ENCODE measurements at regions not wholly inside any gene's neighbourhood (a gene's known extent, or its start where the extent isn't known, plus 50 kb on each side); places are given as distances from the start of the nearest gene placed in this dataset.
"Not testable (repeated sequence)": the region's sequence is repeated elsewhere in the genome, so short reads cannot be mapped to it uniquely, and the experiment has no call there.

DNA sequence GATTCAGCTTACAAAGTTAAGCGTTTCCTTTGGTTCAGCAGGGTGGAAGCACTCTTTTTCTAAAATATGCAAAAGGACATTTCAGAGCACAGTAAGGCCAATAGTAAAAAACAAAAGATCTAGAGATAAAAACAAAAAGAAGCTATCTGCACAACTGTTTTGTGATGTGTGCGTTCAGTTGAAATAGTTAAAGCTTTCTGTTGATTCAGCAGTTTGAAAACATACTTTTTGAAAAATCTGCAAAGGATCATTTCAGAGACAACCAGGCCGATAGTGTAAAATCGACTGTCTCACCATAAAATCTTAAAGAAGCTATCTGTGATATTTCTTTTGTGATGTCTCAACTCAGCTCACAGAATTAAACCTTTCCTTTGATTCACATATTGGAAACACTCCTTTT lies 300.0 kb upstream of the ALG10B start:
- DNase-seq (no peak), ATAC-seq (ENCODE audit: poor library complexity) (no peak)
- intact Hi-C loops (cut with DNase I), result no loop called here

DNA sequence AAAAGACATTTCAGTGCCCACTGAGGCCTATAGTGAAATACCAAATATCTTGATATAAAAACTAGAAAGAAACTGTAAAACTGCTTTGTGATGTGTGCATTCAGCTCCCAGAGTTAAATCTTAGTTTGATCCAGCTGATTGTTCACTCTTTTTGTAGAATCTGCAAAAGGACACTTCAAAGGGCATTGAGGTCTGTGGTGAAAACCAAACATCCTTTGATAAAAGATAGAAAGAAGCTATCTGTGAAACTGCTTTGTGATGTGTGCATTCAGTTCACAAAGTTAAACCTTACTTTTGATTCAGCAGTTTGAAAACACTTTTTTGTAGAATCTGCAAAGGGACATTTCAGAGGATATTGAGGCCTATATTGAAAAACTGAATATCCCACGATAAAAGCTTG lies 290.7 kb upstream of the ALG10B start:
- intact Hi-C loops (cut with DNase I), result no loop called here
- DNase-seq, result no peak
- ATAC-seq (ENCODE audit: poor library complexity), result no peak

DNA sequence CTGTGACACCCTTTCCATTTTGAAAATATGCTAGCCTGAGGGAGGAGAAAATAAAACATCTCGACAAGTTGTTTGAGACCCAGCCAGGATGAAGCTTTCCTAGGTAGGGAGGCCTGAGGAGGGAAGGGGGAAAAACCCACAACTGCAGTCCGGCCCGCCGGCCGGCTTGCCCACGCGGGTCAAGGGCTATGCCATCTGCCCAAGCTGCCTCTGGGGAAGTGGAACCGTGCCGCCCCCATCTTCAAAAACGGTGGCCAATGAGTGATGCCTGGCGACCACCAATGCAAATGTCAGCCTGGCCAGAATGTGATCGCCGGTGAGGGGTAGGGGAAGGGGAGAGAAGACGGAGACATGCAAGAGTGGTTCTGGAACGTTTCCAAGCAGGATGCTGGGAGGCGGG lies 263.5 kb upstream of the ALG10B start:
- intact Hi-C loops (cut with DNase I), result no loop called here
- ATAC-seq (ENCODE audit: poor library complexity), result no peak
- DNase-seq, result no peak

DNA sequence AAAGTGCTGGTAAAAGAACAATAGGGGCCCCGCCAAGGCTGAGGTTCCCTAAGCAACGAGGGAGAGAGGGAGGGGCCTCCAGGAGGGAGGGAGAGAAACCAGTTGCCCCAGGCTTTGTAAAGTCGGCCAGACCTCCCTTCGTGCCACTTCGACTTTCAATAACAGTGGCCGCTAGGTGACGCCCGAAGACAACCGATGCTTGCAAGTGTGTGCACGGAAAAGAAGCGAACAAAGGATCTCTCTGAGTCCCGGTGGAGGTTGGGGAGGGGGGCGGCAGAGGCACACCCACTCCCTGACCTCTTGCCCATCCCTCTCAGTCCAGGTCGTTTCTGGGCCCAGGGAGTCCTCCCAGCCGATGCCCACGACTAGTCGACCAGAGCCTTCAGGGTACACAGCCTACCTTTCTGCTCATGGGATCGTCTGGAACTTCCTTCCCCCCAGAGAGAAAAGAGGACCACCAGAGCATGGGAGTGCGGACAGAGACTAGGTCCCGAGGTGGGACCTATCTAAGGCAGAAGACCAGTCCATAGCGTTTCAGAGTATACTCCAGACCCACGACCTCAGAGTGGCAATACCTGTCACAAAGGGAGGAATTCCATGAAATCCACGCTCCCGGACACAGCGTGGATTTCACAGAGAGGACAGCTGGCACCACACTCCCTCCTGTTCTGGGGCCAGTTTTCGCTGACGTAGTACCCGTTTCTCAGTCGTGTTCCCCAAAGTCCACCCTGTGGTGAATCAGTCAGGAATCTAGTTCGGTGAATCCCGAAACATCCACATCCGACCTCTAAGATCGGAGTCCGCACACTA lies 262.7 kb upstream of the ALG10B start:
- DNase-seq (no peak), ATAC-seq (ENCODE audit: poor library complexity) (no peak)
- intact Hi-C loops (cut with DNase I), result no loop called here

DNA sequence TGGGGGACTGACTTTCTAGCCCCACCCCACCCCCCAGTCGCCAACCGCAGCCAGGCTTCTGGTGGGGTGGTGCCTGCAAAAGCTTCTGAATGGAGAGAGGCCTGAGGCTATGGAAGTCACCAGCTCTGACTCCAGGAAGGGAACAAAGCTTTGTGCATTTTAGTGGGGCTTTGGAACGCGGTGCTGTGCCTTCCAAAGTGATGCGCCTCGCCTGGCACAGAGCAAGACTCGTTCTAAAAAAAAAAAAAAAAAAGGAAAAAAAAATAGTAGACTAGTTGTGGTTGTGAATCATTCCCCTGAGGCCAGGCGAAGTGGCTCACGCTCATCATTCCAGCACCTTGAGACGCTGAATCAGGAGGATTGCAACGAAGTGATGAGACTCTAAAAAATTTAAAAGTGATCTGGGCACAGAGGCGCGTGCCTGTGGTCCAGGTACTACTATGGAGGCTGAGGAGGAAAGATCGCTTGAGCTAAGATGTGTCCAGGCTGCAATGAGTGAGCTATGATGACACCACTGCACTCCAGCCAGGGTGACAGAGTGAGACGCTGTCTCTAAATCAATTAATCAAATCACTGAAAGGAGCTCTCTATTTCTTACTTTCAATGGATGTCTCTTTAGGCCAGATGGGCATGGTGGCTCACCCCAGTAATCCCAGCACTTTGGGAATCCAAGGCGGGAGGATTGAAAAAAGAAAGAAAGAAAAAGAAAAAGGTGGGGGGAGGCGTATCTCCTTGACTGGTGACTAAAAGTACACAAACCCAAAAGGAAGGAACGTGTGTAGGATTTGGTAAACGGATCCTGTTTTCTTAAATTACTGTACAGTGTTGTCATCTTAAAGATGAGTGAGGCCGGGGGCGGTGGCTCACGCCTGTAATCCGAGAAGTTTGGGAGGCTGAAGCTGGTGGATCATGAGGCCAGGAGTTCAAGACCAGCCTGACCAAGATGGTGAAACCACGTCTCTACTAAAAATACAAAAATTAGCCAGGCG lies 259.6 kb upstream of the ALG10B start:
- DNase-seq (no peak), ATAC-seq (ENCODE audit: poor library complexity) (no peak)
- intact Hi-C loops (cut with DNase I), result no loop called here

DNA sequence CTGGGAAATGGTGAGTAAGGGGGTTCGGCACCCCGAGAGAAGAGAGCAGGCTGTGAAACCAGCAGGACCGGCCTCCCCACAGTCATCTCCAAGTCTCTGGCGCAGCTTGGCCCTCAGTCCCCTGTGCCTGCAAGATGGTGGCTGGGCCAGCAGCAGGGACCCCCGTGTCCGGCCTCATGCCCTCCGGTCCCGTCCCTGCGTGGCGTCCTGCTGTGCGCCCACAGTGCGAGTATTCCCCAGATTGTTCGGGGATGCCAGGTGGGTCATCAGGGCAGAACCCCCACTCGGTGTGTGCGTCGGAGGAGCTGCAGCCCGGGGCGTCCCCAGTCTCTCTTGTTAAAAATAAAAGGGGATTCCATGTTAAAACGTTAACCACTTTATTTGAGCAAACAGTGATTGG lies 216.9 kb upstream of the ALG10B start:
- intact Hi-C loops (cut with DNase I), result no loop called here
- ATAC-seq (ENCODE audit: poor library complexity) (no peak), DNase-seq (no peak)

DNA sequence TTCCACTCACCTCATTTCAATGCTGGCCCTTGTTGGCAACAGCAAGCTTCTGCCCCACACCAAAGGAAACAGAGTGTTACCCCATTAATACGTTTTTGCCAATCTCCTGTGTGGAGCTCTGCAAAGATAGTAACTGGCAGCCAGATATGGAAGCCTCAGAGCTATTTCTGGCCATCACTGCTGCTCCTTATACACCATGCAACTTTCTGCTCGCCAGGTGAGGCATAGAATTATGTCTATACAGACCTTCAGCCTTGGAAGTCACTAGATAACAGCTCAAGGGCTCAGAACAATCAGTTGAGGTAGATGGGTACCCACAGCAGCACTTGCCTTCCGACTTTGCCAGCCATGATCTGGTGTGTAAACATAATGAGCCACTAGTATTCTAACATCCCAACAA lies 214.8 kb upstream of the ALG10B start:
- intact Hi-C loops (cut with DNase I), result no loop called here
- DNase-seq, result no peak

DNA sequence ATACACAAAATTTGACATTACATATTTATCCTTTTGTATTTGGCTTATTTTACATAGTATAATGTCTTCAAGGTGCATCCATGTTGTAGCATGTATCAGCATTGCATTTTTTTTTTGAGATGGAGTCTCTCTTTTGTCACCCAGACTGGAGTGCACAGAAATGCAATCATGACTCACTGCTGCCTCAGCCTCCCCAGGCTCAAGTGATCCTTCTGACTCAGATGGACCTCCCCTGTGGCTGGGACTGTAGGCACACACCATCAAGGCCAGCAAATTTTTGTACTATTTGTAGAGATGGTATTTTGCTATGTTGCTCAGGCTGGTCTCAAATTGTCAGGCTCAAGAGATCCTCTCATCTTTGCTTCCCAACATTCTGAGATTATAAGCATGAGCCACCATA lies 214.4 kb upstream of the ALG10B start:
- intact Hi-C loops (cut with DNase I), result no loop called here
- DNase-seq (no peak), ATAC-seq (ENCODE audit: poor library complexity) (no peak)

More for the DNA sequence above, 214.8 kb upstream of the ALG10B start:
- ATAC-seq (ENCODE audit: poor library complexity), result no peak

DNA sequence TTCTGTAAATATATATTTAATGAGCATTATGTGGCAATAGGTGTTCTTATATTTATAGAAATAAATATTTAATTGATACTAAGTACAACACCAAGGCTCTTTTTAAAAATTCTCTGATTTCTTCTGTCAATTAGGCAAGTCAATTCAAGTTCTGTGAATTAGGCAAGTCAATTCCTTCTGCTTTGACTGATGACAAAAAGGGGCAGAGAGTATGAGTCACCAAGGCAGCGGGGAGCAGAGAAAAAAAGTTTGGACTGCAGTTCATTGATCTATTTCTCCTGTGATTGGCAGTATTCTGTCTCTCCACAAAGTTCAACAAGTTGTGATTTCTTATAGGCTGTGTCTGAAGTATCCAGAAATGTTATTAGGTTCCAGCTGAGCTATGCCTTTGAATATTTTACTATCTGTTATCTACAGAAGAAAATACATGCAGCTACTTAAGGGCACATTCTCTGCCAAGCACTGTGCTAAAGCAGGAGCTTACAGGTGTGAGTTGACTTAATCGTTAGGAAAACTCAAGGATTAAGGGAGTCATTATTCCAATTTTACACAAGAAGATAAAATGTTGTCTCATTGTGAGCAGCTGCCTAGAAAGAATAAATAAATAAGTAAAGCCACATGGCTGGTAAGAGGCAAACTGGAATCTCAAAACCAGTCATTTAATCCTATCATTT lies 206.4 kb upstream of the ALG10B start:
- intact Hi-C loops (cut with DNase I), result no loop called here
- ATAC-seq (ENCODE audit: poor library complexity), result no peak
- DNase-seq, result no peak

DNA sequence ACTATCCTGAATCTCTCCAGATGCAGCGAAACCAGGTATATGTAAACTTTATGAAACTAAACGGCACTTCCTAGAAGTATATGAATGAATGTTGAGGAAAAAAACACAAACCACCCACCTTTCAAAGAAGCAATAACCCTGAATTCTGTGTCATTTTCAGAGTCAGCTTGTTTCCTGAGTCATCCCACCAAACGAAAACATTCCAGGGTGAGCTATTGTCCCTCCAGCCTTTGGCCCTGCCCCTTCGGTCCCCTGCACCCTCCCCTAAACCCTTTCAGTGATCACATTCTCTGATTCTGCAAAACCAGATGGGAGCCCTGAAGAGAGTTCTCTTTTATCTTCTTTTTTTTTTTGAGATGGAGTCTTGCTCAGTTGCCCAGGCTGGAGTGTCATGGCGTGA lies 202.6 kb upstream of the ALG10B start:
- ATAC-seq (ENCODE audit: poor library complexity) (no peak), DNase-seq (no peak)
- intact Hi-C loops (cut with DNase I), result no loop called here

DNA sequence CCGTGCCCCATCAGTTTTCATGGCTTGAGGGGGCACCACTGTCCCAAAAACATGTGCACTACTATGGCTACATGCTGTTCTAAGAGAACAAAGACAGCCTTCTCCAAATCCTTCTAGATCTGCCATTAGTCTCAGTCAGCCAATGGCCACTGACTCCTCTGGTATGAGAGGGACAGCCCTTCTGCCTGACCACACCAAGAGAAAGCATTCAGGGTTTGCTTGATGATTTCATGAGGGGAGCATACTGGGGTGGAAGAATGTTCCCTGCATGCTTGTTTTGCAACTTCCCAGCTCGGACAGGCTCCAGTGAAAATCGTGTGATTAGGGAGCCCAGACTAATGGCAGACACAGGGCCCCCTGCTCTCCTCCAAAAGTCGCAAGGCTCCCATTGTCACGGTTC lies 199.6 kb upstream of the ALG10B start:
- DNase-seq, result no peak

DNA sequence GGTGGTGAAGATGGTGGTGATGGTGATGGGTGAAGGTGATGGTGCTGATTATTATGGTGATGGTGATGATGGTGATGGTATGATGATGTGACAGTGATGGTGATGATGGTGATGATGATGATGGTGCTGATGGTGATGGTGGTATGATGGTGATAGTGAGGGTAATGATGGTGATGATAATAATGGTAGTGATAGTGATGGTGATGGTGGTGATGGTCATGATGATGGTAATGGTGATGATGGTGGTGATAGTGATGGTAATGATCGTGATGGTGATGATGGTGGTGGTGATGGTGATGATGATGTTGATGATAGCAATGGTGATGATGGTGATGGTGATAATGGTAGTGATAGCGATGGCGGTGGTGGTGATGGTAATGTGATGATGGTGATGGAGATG lies 197.9 kb upstream of the ALG10B start:
- intact Hi-C loops (cut with DNase I), result no loop called here
- DNase-seq (no peak), ATAC-seq (ENCODE audit: poor library complexity) (no peak)

More for the DNA sequence above, 199.6 kb upstream of the ALG10B start:
- intact Hi-C loops (cut with DNase I), result no loop called here
- no peak for ATAC-seq (ENCODE audit: poor library complexity)

DNA sequence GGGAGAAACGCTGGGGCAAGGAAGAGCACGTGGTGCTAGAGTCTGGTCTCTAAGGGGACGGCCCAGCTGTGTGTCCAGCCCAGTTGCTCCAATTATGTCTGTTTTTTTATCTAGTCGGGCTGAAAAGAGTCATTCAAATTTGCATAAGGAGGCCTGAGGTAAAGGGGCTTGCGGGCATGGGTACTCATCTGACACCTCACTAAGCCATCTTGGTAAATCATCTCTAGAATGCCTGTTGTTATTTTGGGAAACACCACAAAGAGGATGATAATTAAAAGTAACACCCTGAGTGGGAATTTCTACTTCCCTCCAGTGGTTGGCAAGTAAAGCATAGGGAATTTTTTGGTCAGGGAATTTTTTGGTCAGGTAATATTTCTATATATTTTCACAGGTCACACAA lies 196.1 kb upstream of the ALG10B start:
- ATAC-seq (ENCODE audit: poor library complexity) (no peak), DNase-seq (no peak)
- intact Hi-C loops (cut with DNase I), result no loop called here

DNA sequence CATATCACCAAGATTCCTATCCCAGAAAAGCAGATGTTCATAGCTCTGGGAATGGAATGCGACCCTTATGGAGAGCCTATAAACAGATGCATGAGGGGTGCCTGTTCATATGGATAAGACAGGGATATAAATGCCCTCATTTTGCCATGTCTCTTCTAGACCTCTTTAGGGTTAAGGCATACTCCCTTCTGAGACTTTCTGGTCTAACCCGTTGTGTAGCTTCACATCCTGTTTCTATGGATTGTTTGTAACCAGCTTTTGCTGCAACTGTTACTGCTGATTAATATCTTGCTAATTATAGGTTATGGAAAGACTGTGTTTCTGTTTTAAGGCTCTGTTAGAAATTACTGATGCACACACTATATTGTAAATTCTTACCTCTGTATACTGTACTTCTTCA lies 193.5 kb upstream of the ALG10B start:
- DNase-seq; ATAC-seq (ENCODE audit: poor library complexity); intact Hi-C loops (cut with DNase I): not testable (repeated sequence)

DNA sequence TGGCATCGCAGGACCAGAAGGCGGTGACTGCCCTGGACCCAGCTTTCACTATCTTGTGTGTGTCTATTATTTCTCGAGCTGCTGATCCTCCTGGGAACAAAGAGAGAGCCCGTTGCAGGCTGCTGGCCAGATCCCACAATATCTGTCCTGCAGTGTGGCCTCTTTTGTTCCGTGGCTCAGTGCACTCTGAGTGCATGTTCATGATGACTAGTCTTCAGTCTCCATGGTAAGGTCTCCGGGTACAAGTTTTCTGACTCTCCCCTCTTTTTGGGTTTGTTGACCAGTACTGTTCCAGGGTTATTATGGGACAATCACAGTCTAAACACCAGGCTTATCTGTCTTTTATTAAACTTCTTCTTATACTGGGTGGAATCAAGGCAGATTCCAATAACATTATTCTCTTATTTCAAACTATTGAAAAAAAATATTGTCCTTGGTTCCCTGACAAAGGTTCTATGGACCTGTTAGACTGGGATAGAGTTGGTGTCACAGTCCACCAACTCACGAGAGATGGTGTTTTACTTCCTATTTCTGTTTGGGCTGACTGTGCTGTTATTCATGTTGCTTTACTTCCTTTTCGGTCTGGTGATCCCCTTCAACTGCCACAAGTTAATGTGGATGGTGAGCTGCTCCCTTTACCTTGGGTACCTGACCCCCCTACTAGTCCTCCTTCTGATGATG lies 192.9 kb upstream of the ALG10B start:
- intact Hi-C loops (cut with DNase I), result no loop called here
- DNase-seq (no peak), ATAC-seq (ENCODE audit: poor library complexity) (no peak)

DNA sequence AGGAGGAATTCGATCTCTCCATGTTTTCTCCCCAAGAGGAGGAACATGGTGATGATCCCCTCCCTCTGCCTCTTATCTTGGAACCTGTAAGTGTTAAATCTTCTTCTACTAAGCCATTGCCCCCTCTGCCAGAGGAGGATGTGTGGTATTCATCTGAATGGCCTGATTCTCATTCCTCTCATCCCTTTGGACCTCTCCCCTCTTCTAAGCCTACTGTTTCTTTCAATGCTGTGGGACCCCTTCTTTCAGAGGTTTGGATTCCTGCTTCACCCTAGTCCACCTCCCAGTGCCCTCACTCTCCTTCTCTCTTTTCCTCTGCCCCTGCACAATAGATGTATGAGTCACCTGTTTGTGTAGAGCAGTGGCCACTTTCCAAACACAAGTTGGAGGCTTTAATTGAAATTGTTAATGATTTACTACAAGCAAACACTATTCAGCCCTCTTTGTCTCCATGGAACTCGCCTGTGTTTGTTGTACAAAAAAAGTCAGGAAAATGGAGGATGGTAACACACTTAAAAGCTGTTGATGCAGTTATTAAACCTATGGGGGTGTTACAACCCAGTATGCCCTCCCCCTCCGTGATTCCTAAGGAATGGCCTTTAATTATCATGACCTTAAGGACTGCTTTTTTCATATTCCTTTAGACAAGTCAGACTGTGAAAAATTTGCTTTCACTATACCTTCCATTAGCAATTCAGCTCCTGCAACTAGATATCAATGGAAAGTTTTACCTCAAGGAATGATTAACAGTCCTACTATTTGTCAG lies 192.1 kb upstream of the ALG10B start:
- intact Hi-C loops (cut with DNase I), result no loop called here
- DNase-seq, result no peak

DNA sequence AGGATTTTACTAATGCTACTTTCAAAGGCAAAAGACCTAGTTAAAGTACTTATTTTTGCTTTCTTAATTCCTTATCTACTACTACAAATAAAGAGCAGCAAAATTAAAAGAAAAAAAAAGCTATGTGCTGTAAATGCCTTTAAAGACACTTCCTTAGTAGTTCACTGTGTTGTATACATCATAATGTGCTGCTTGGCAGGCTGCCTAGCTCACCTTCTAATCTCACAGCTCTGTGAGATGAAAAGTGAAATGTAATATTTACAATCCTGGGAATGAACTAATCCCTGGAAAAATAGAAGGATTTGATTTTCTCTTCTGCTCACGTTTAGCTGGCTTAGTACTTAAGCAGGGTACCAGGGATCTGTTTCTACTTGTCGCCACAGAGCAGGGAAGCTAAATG lies 184.4 kb upstream of the ALG10B start:
- ATAC-seq (ENCODE audit: poor library complexity), result no peak
- no peak for DNase-seq
- intact Hi-C loops (cut with DNase I), result no loop called here

More for the DNA sequence above, 192.1 kb upstream of the ALG10B start:
- ATAC-seq (ENCODE audit: poor library complexity), result no peak

DNA sequence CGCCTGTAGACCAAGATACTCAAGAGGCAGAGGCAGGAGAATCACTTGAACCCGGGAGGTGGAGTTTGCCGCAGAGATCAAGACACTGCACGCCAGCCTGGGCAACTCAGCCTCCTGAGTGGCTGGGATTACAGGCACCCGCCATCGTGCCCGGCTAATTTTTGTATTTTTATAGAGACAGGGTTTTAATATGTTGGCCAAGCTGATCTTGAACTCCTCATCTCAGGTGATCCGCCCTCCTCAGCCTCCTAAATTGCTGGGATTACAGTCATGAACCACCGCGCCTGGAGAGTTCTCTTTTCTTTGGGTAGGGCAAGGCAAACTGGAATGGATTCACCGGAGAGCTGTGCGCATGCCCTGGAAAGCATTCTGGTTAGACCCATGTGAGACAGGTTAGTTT lies 179.3 kb upstream of the ALG10B start:
- intact Hi-C loops (cut with DNase I), result no loop called here
- DNase-seq (no peak), ATAC-seq (ENCODE audit: poor library complexity) (no peak)
